ENCODE measurements at regions not wholly inside any gene's neighbourhood (a gene's known extent, or its start where the extent isn't known, plus 50 kb on each side); places are given as distances from the start of the nearest gene placed in this dataset.

DNA sequence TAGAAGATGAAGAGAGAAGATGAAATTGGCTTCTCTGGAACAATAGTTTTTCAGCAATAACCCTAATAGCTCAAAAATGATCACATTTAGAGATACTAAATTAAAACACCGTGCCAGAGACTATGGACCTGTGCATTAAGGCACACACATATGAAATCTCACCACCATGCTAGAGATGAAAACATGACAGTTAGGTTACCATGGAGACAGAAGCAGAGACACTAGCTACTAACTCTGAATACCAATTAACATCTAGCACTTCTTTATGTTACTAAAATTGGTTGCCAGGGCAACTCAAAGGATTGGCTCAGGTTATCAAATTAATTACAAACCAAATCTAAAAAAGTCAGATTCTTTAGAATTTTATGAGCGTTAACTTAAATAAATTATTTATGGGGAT lies 337.7 kb downstream of the PLK2 start:
- TF ChIP-seq SUZ12 (IDR thresholded peaks at IDR 0.05; ENCODE audit: extremely low read depth, insufficient read depth, insufficient read length) (no peak), YY1 (IDR thresholded peaks at IDR 0.05; ENCODE audit: insufficient read depth, insufficient read length) (no peak), ZNF274 (IDR thresholded peaks at IDR 0.05; ENCODE audit: low read depth, low read length) (no peak)
